NAMALWA (cell line): ENCODE measurements at regions not wholly inside any gene's neighbourhood (a gene's known extent, or its start where the extent isn't known, plus 50 kb on each side); places are given as distances from the start of the nearest gene placed in this dataset.
"Not testable (repeated sequence)": the region's sequence is repeated elsewhere in the genome, so short reads cannot be mapped to it uniquely, and the experiment has no call there.

Source experiments
- DNase-seq: peaks from one replicate; pipeline ENCODE4 v3.0.0-alpha.2; 2015; ENCODE audit warnings: low spot score

GRCh38 chr12:72162875-72163274, 109.3 kb upstream of the TRHDE start:
- no peak for DNase-seq

DNA sequence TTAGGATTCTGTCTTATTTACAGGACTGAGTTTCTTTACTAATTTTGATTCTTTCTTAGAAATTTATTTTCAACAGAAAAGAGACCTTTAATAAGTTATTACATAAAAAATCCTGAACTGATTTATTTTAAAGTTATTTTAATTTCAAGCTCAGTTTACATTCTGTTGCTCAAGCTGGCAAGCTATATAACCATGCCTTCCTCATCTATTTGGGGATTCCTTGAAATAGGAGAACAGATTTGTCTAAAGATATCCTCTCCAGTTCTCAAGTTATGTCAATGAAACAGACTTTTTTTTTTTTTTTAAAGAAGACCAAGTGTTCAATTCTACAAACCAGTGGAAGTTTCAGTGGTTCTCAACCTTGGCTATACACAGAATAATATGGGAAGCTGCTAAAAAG, 103.3 kb upstream of the TRHDE start:
- DNase-seq: no peak

DNA sequence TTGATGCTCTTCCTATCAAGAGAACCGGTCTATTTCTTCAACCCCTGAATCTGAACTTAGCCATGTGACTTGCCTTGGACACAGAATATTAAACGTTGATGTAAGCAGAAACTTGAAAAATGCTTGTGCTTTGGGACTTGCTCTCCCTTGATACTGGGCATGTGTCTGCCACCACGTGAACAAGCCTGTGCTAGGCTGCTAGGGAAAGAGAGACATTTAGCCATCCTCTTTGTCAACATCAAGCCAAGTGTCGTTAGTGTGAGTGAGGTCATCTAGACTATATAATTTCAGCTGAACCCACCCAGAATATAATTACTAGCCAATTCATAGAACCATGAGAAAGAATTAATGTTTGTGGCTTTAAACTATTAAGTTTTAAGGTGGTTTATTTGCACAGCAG, 98.2 kb upstream of the TRHDE start:
- DNase-seq: no peak

DNA sequence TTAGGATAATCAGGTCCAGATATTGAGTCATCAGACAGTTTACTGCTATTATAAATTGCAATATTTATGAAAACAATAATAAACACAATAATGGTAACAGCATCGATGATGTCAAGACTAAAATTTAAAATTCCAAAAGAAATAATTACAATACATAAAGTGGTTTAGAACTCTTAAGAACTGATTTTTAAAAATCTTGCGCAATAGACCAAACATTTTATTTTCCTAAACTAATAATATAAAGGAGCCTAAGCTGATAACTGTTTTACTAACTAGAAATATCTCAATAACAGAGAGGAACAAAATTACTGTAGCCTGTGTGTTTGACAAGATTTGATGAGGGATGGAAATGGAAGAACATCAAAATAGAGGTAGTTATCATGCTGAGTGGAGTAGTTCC, 93.9 kb upstream of the TRHDE start:
- no peak for DNase-seq

GRCh38 chr12:72178871-72179270, 93.3 kb upstream of the TRHDE start:
- DNase-seq: no peak

DNA sequence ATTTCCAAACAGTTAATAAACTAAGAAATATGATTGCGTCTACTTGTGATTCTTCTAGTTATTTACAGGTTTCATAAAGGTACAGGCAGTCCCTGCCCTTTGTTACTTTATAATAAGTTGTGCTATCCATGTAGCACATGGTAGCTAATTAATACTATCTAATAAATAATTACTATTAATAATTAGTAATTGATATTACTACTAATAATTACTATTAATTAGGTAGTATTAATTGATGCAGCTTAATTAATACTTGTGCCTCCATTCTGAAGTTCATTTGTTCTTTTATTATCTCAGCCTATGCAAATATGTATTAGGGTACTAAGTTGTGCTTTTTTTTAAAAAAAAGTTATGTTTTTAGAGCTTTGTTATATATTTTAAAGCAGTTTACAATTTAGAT, 92.3 kb upstream of the TRHDE start:
- no peak for DNase-seq

DNA sequence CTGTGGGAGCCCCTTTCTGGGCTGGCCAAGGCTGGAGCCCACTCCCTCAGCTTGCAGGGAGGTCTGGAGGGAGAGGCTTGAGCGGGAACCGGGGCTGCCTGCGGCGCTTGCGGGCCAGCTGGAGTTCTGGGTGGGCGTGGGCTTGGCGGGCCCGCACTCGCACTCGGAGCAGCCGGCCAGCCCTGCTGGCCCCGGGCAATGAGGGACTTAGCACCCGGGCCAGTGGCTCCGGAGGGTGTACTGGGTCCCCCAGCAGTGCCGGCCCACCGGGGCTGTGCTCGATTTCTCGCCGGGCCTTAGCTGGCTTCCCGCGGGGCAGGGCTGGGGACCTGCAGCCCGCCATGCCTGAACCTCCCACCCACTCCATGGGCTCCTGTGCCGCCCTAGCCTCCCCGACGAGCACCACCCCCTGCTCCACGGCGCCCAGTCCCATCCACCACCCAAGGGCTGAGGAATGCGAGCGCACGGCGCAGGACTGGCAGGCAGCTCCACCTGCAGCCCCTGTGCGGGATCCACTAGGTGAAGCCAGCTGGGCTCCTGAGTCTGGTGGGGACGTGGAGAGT, 87.1 kb upstream of the TRHDE start:
- DNase-seq: not testable (repeated sequence)

DNA sequence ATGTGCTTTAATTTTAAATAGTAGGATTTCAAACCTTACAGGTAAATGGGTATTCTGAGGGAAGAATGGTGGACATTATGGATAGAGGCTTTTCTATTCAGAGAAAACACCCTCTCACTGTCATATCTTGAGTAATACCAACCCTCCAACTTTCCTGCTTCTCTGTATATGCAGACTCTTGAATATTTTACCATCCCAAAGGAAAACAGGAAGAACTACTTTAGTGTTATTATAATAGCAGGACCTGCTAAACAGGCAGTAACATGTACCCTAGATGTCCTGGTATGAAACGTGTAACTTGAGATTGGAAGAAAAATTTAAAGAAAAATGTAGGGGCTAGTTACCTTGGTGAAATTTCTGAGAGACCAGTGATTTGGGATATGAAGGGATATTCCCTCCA, 82.9 kb upstream of the TRHDE start:
- DNase-seq: no peak

DNA sequence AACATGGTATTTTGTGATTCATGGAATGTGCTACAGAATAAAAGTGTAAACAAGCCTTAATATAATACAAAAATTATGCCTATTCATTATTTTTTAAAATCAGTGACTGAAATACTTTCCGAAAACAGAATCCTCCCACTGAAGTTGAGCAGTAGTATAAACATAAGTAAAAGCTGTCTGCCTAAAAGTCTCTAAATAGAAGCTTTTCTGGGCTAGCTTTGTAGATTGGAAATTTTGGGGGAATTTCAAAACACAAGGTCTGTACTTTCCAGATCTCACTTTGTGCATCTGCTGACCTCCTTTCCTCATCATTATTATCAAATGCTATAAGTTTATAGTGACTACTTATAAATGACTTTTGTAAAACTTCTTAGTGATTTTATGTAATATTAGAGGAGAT, 80.4 kb upstream of the TRHDE start:
- no peak for DNase-seq

DNA sequence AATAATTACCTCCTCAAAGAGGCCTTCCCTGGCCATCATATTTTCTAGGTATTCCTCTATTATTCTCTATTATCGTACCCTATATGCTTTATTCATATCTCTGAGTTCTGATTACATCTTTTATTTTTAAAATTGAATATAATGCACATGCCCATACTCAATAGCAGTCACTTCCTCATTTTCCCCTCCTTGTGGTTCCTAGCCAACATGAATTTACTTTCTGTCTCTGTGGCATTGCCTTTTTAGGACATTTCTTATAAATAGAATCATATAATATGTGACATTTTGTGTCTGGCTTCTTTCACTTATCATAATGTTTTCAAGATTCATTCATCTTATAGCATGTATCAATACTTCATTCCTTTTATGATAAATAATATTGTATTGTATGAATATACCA, 74.4 kb upstream of the TRHDE start:
- DNase-seq: no peak

- DNase-seq: no peak
Observed at GRCh38 chr12:72201457-72201856, 70.7 kb upstream of the TRHDE start.

GRCh38 chr12:72203764-72204335, 68.3 kb upstream of the TRHDE start:
- DNase-seq: no peak

- DNase-seq: no peak
Observed at GRCh38 chr12:72207079-72207478, 65.1 kb upstream of the TRHDE start.

- no peak for DNase-seq
Observed at GRCh38 chr12:72207486-72208409, 64.4 kb upstream of the TRHDE start.

GRCh38 chr12:72209086-72209485, 63.1 kb upstream of the TRHDE start:
- no peak for DNase-seq

GRCh38 chr12:72214163-72214562, 58.0 kb upstream of the TRHDE start:
- no peak for DNase-seq

DNA sequence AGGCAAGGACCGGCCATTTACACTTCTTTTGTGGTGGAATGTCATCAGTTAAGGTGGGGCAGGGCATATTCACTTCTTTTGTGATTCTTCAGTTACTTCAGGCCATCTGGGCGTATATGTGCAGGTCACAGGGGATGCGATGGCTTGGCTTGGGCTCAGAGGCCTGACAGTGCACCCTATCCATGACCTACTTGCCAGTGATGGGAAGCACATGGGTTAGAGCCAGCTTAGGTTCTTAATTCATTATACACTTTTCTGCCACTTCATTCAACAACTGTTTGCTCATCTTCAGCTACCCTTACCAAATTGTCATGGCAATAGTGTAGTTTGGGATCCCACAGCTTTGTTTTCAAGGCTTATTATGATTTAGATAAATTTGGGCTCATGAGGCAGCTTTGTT, 56.9 kb upstream of the TRHDE start:
- not testable (repeated sequence) for DNase-seq

DNA sequence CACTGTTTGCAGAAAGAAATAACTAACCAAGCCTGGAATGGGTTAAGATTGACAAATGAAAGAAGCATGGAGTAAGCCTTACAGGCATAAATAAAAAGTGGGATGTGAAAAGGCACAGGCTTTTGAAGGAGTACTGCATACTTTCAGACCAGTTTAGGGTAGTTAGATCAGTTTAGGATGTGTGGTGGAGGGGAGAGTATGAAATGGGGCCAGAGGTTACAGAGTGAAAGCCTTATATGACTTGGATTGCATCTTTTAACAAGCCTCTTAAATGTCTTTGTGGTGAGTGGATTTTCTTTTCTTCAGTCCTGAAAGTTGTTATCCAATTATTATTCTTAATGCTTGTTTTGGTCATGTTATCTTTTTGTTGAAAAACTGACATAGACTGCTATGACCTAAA, 52.2 kb upstream of the TRHDE start:
- DNase-seq: no peak
